ENCODE measurements at regions not wholly inside any gene's neighbourhood (a gene's known extent, or its start where the extent isn't known, plus 50 kb on each side); places are given as distances from the start of the nearest gene placed in this dataset.

- no peak for ATAC-seq
Observed at GRCh38 chr3:68049776-68050175, 395.4 kb upstream of the SUCLG2 start.

GRCh38 chr3:68045976-68046375, 391.6 kb upstream of the SUCLG2 start:
- ATAC-seq: no peak

- no peak for ATAC-seq
Observed at GRCh38 chr3:68033867-68034266, 379.5 kb upstream of the SUCLG2 start.

GRCh38 chr3:68032209-68032608, 377.8 kb upstream of the SUCLG2 start:
- no peak for ATAC-seq

GRCh38 chr3:68025189-68025588, 370.8 kb upstream of the SUCLG2 start:
- no peak for ATAC-seq

- no peak for ATAC-seq
Observed at GRCh38 chr3:68019876-68020275, 365.5 kb upstream of the SUCLG2 start.

- ATAC-seq: no peak
Observed at GRCh38 chr3:68018275-68018674, 363.9 kb upstream of the SUCLG2 start.

GRCh38 chr3:68017069-68017468, 362.7 kb upstream of the SUCLG2 start:
- ATAC-seq: no peak

- ATAC-seq: no peak
Observed at GRCh38 chr3:68009900-68010299, 355.5 kb upstream of the SUCLG2 start.

GRCh38 chr3:68007621-68008226, 353.3 kb upstream of the SUCLG2 start:
- no peak for ATAC-seq

- no peak for ATAC-seq
Observed at GRCh38 chr3:68006646-68007045, 352.2 kb upstream of the SUCLG2 start.

- ATAC-seq: no peak
Observed at GRCh38 chr3:68004091-68004490, 349.7 kb upstream of the SUCLG2 start.

GRCh38 chr3:67998281-67998680, 343.9 kb upstream of the SUCLG2 start:
- no peak for ATAC-seq

- ATAC-seq: no peak
Observed at GRCh38 chr3:67995206-67995605, 340.8 kb upstream of the SUCLG2 start.

GRCh38 chr3:67986706-67987105, 332.3 kb upstream of the SUCLG2 start:
- ATAC-seq: no peak

GRCh38 chr3:67983166-67983565, 328.8 kb upstream of the SUCLG2 start:
- no peak for ATAC-seq

- ATAC-seq: no peak
Observed at GRCh38 chr3:67981077-67981476, 326.7 kb upstream of the SUCLG2 start.

GRCh38 chr3:67979342-67979741, 324.9 kb upstream of the SUCLG2 start:
- ATAC-seq: no peak

GRCh38 chr3:67977762-67978161, 323.4 kb upstream of the SUCLG2 start:
- no peak for ATAC-seq

- ATAC-seq: no peak
Observed at GRCh38 chr3:67976663-67977062, 322.3 kb upstream of the SUCLG2 start.

GRCh38 chr3:67964596-67964995, 310.2 kb upstream of the SUCLG2 start:
- ATAC-seq: no peak

GRCh38 chr3:67957268-67957667, 302.9 kb upstream of the SUCLG2 start:
- ATAC-seq: no peak

- ATAC-seq: no peak
Observed at GRCh38 chr3:67947808-67948508, 293.5 kb upstream of the SUCLG2 start.

- ATAC-seq: no peak
Observed at GRCh38 chr3:67946436-67946835, 292.0 kb upstream of the SUCLG2 start.

- no peak for ATAC-seq
Observed at GRCh38 chr3:67943546-67943945, 289.1 kb upstream of the SUCLG2 start.
